DND-41 (cell line): ENCODE measurements at regions not wholly inside any gene's neighbourhood (a gene's known extent, or its start where the extent isn't known, plus 50 kb on each side); places are given as distances from the start of the nearest gene placed in this dataset.
"Not testable (repeated sequence)": the region's sequence is repeated elsewhere in the genome, so short reads cannot be mapped to it uniquely, and the experiment has no call there.

Experiments
- ATAC-seq: fragments of 200-7000 bp; cut with Tn5 transposase; 3 replicates; pipeline ENCODE4 v1.9.1; 2021; ENCODE audit warnings: low read depth; ENCODE audit not compliant: insufficient read depth
- DNase-seq: peaks from one replicate; pipeline ENCODE4 v3.0.0-alpha.2; 2020
- H2AFZ ChIP-seq: 2 replicates; pipeline ENCODE4 v1.6.0; 2012; ENCODE audit warnings: low read depth, low read length
- H3K27ac ChIP-seq: 2 replicates; pipeline ENCODE4 v1.5.1; 2012; ENCODE audit warnings: low read length, inconsistent platforms
- H3K27me3 ChIP-seq: fragments of 200-600 bp; sonication (generic); 2 replicates; pipeline ENCODE4 v1.6.0; 2012; ENCODE audit warnings: low read length, mild to moderate bottlenecking, inconsistent platforms; ENCODE audit not compliant: insufficient read depth, poor library complexity
- H3K36me3 ChIP-seq: 2 replicates; pipeline ENCODE4 v1.5.1; 2012; ENCODE audit warnings: low read length, inconsistent platforms; ENCODE audit not compliant: insufficient read depth
- H3K4me1 ChIP-seq: 2 replicates; pipeline ENCODE4 v1.5.1; 2012; ENCODE audit warnings: mild to moderate bottlenecking, low read length; ENCODE audit not compliant: insufficient read depth
- H3K4me2 ChIP-seq: 2 replicates; pipeline ENCODE4 v1.6.0; 2012; ENCODE audit warnings: mild to moderate bottlenecking, moderate library complexity, low read length, inconsistent platforms; ENCODE audit not compliant: insufficient read depth
- H3K4me3 ChIP-seq, 2 experiments: fragments of 200-600 bp in 1 of 2; shearing (Covaris generic) in 1 of 2; 2 replicates each; pipeline ENCODE4 v1.5.1; 2012 to 2016; ENCODE audit warnings: inconsistent platforms in 2 of 2, low read length in 2 of 2, mild to moderate bottlenecking in 2 of 2, low read depth in 1 of 2, moderate library complexity in 1 of 2
- H3K79me2 ChIP-seq: 2 replicates; pipeline ENCODE4 v1.6.0; 2012; ENCODE audit warnings: low read length, inconsistent platforms; ENCODE audit not compliant: insufficient read depth
- H3K9ac ChIP-seq: 2 replicates; pipeline ENCODE4 v1.6.0; 2012; ENCODE audit warnings: low read depth, mild to moderate bottlenecking, inconsistent platforms, low read length, moderate library complexity
- H3K9me3 ChIP-seq: 2 replicates; pipeline ENCODE4 v1.5.1; 2012; ENCODE audit warnings: low read length, moderate library complexity, mild to moderate bottlenecking, inconsistent platforms; ENCODE audit not compliant: insufficient read depth, severe bottlenecking
- H4K20me1 ChIP-seq: 2 replicates; pipeline ENCODE4 v1.6.0; 2012; ENCODE audit warnings: low read length; ENCODE audit not compliant: insufficient read depth
- EZH2 ChIP-seq: IDR thresholded peaks from 3 replicates; pipeline ENCODE4 v1.6.1; 2012; ENCODE audit warnings: borderline replicate concordance, low read depth, mild to moderate bottlenecking, moderate library complexity, low read length, inconsistent platforms; ENCODE audit not compliant: severe bottlenecking
- TF ChIP-seq, protein P1 (sequence below): IDR thresholded peaks from 2 replicates; pipeline ENCODE4 v1.5.1; 2012; ENCODE audit warnings: borderline replicate concordance, low read length, moderate library complexity, mild to moderate bottlenecking; ENCODE audit not compliant: poor library complexity, severe bottlenecking; ENCODE audit errors: extremely low read depth

DNA sequence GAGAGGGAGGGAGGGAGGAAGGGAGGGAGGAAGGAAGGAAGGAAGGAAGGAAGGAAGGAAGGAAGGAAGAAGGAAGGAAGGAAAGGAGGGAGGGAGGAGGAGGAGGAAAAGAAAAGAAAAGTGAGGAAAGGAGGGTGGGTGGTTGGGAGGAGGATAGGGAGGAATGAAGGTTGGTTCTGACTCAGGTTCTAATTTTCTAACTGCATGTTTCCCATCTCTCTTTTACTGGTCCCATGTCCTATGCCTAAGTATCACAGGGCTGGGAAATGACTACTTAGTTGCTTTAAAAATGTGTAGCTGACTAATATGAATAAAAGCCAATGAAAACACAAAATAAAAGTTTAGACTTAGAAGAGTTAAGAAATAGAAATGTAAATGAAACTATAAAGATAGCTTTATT is 890.9 kb upstream of the POT1 start:
- Histone ChIP-seq H3K79me2 (no peaks in the 10 kb centered on the region), H3K4me2 (no peak overlapping the region), H4K20me1 (no peaks in the 10 kb centered on the region), H3K27me3 (no peaks in the 10 kb centered on the region), H3K9me3 (no peaks in the 10 kb centered on the region), H3K4me1 (no peaks in the 10 kb centered on the region), H3K36me3 (no peaks in the 10 kb centered on the region), H3K9ac (no peak overlapping the region), H3K4me3 (no peak overlapping the region), H3K27ac (no peak overlapping the region), H2AFZ (no peak overlapping the region)
- TF ChIP-seq EZH2: no peak
- TF ChIP-seq, protein P1, sequence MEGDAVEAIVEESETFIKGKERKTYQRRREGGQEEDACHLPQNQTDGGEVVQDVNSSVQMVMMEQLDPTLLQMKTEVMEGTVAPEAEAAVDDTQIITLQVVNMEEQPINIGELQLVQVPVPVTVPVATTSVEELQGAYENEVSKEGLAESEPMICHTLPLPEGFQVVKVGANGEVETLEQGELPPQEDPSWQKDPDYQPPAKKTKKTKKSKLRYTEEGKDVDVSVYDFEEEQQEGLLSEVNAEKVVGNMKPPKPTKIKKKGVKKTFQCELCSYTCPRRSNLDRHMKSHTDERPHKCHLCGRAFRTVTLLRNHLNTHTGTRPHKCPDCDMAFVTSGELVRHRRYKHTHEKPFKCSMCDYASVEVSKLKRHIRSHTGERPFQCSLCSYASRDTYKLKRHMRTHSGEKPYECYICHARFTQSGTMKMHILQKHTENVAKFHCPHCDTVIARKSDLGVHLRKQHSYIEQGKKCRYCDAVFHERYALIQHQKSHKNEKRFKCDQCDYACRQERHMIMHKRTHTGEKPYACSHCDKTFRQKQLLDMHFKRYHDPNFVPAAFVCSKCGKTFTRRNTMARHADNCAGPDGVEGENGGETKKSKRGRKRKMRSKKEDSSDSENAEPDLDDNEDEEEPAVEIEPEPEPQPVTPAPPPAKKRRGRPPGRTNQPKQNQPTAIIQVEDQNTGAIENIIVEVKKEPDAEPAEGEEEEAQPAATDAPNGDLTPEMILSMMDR: no peak
- ATAC-seq: no peak
- no peak for DNase-seq

DNA sequence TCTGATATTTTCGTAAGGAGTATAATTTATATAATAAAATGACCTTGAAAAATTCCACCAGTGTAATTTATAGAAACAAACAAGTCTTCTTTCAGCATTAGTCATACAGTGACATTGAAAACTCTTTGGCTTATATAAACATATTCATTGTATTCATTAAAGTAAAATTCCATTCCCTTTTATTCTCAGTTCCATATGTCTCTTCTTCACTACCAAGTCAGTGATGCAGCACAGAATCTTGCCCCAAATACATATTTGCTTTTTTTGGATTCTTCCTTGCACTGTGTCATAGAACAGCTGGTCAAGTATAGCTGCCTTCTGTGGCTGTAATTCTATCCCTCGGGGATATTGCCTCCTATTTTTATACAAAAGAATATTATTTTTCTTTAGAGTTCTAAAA is 884.5 kb upstream of the POT1 start:
- no peak overlapping the region for H3K9ac ChIP-seq
- H3K4me2 ChIP-seq: no peak overlapping the region
- H2AFZ ChIP-seq: no peak overlapping the region
- no peak overlapping the region for H3K4me3 ChIP-seq
- no peaks in the 10 kb centered on the region for H3K79me2 ChIP-seq
- DNase-seq (no peak), ATAC-seq (no peak)
- H3K36me3 ChIP-seq: no peaks in the 10 kb centered on the region
- H4K20me1 ChIP-seq: no peaks in the 10 kb centered on the region
- H3K4me1 ChIP-seq: no peaks in the 10 kb centered on the region
- H3K27ac ChIP-seq: no peak overlapping the region
- no peaks in the 10 kb centered on the region for H3K9me3 ChIP-seq
- H3K27me3 ChIP-seq: no peaks in the 10 kb centered on the region
- no peak for TF ChIP-seq EZH2
- TF ChIP-seq, protein P1: no peak

DNA sequence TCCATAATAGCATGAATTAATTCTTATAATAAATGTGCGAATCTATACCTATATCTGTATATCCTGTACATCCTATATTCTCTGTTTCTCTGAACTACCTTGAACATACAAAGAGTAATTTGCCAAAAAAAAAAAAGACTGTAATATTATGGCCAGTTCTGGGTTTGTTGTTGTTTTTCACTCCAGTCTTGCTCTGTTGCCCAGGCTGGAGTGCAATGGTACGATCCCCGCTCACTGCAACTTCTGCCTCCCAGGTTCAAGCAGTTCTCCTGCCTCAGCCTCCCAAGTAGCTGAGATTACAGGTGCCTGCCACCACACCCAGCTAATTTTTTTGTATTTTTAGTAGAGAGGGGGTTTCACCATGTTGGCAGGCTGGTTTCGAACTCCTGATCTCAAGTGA is 876.9 kb upstream of the POT1 start:
- H3K4me2 ChIP-seq, H3K27ac ChIP-seq, H3K4me1 ChIP-seq, H3K4me3 ChIP-seq, DNase-seq, H3K79me2 ChIP-seq, ATAC-seq, H3K27me3 ChIP-seq, H3K9me3 ChIP-seq, H4K20me1 ChIP-seq, H3K36me3 ChIP-seq, H3K9ac ChIP-seq, H2AFZ ChIP-seq: not testable (repeated sequence)

DNA sequence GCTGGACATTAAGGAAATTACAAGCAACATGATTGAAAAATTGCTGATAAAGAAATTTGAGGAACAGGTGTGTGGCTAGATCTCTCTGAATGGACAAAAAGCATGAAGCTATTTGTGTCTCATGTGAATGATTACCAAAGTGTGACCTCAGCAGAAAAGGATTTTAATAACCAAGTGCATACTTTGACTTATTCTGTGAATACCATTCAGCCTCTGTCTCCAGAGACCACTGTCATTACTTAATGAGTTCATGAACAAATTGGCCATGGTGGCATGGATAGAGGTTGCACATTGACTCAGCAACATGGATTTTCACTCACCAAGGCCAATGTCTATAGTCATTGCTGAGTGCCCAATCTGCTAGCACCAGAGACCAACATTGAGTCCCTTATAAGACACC is 874.6 kb upstream of the POT1 start:
- no peak for DNase-seq
- no peaks in the 10 kb centered on the region for H3K36me3 ChIP-seq
- H3K4me3 ChIP-seq: no peak overlapping the region
- H3K4me2 ChIP-seq: no peak overlapping the region
- no peaks in the 10 kb centered on the region for H4K20me1 ChIP-seq
- H3K4me1 ChIP-seq: no peaks in the 10 kb centered on the region
- H3K79me2 ChIP-seq: no peaks in the 10 kb centered on the region
- no peak overlapping the region for H3K27ac ChIP-seq
- TF ChIP-seq, protein P1: no peak
- TF ChIP-seq EZH2: no peak
- no peaks in the 10 kb centered on the region for H3K27me3 ChIP-seq
- no peak for ATAC-seq
- no peak overlapping the region for H2AFZ ChIP-seq
- peaks cover 6% of the 10 kb centered on the region for H3K9me3 ChIP-seq
- no peak overlapping the region for H3K9ac ChIP-seq
